Adrenal gland (tissue), 5 donors: ENCODE measurements at regions not wholly inside any gene's neighbourhood (a gene's known extent, or its start where the extent isn't known, plus 50 kb on each side); places are given as distances from the start of the nearest gene placed in this dataset.

Experiments
- CTCF ChIP-seq, 6 experiments: fragments of 450-650 bp in 4 of 6; fragments of 200-600 bp in 2 of 6; sonication (generic) in 1 of 6; IDR thresholded peaks; 1 replicate in 5 of 6; 2 replicates in 1 of 6; pipeline versions ENCODE4 v1.5.1 to v1.8.0; 2016 to 2021; ENCODE audit warnings: antibody characterized with exemption in 6 of 6, mild to moderate bottlenecking in 2 of 6, moderate library complexity in 1 of 6
- POLR2A ChIP-seq, 2 donors: fragments of 450-650 bp; IDR thresholded peaks; one replicate each; pipeline ENCODE4 v1.6.1; 2017; ENCODE audit warnings: antibody characterized with exemption in 2 of 2, mild to moderate bottlenecking in 2 of 2, moderate library complexity in 1 of 2
- donor health status: DM: no; HTN: no; CAD: no.

GRCh38 chr2:12854001-12854530 is 137.3 kb downstream of the TRIB2 start:
- TF ChIP-seq CTCF (IDR thresholded peaks at IDR 0.05) (no peak), POLR2A (IDR thresholded peaks at IDR 0.05) (no peak)
